Esophagus muscularis mucosa (tissue), 4 donors: ENCODE measurements at regions not wholly inside any gene's neighbourhood (a gene's known extent, or its start where the extent isn't known, plus 50 kb on each side); places are given as distances from the start of the nearest gene placed in this dataset.

Source experiments
- DNase-seq: peaks from one replicate; pipeline ENCODE4 v3.0.0-alpha.2; 2017; ENCODE audit errors: extremely low spot score
- H3K27ac ChIP-seq, 4 donors: fragments of 200-600 bp; sonication (generic); replicated peaks in 1 of 4; 1 replicate in 3 of 4; 2 replicates in 1 of 4; pipeline ENCODE4 v1.5.1; 2016 to 2019; ENCODE audit warnings: mild to moderate bottlenecking in 1 of 4
- H3K27me3 ChIP-seq, 4 donors: fragments of 200-600 bp; sonication (generic); one replicate each; pipeline versions ENCODE4 v1.5.1 to v1.6.0; 2016 to 2019
- H3K36me3 ChIP-seq, 4 donors: fragments of 200-600 bp; sonication (generic); one replicate each; pipeline ENCODE4 v1.5.1; 2016 to 2019
- H3K4me1 ChIP-seq, 4 donors: fragments of 200-600 bp; sonication (generic); one replicate each; pipeline ENCODE4 v1.5.1; 2016 to 2019
- H3K4me3 ChIP-seq, 4 donors: fragments of 200-600 bp; sonication (generic); 1 replicate in 2 of 4; 2 replicates in 2 of 4; pipeline ENCODE4 v1.5.1; 2016 to 2019; ENCODE audit warnings: mild to moderate bottlenecking in 4 of 4, moderate library complexity in 1 of 4
- H3K9me3 ChIP-seq, 4 donors: fragments of 200-600 bp; sonication (generic); 1 replicate in 3 of 4; 2 replicates in 1 of 4; pipeline ENCODE4 v1.5.1; 2016 to 2019
- EP300 ChIP-seq: sonication (generic); formaldehyde crosslinking; IDR thresholded peaks from one replicate; pipeline ENCODE4 v1.6.1; 2017; ENCODE audit warnings: antibody characterized with exemption
- POLR2A ChIP-seq: fragments of 450-650 bp; IDR thresholded peaks from one replicate; pipeline ENCODE4 v1.6.1; 2017; ENCODE audit warnings: antibody characterized with exemption, moderate library complexity, mild to moderate bottlenecking, low read depth
- POLR2AphosphoS5 ChIP-seq, 2 donors: sonication (generic); formaldehyde crosslinking; IDR thresholded peaks; one replicate each; pipeline ENCODE4 v1.6.1; 2017; ENCODE audit warnings: antibody characterized with exemption in 2 of 2
- WGBS: methylation state at CpG from one replicate; pipeline ENCODE4 v1.1.5; 2018; 5-methylcytosine and 5-hydroxymethylcytosine counted together
- intact Hi-C: fragments of 100-400 bp; cut with DNase I; formaldehyde crosslinking; loops from one replicate; pipeline ENCODE4 v1.15.1; 2023
- TF ChIP-seq, protein P1 (sequence below), 3 experiments: fragments of 200-600 bp in 2 of 3; fragments of 450-650 bp in 1 of 3; sonication (generic) in 2 of 3; IDR thresholded peaks; one replicate each; pipeline ENCODE4 v1.5.1; 2017 to 2019; ENCODE audit warnings: antibody characterized with exemption in 3 of 3, mild to moderate bottlenecking in 2 of 3, moderate library complexity in 1 of 3

DNA sequence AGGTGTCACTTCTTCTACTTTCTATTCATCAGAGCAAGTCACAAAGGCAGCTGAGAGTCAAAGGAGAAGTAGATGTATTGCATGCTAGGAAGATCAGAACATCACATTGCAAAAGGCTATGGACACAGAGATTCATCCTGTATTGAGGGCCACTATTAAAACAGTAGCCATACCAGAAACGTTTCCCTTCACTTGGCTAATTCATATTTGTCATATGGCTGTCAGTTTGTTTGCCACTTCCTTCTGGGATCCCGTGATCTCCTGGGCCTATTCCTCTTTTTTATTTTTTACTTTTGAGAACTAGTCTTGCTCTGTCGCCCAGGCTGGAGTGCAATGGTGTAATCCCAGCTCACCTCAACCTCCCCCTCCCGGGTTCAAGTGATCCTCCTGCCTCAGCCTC lies 184.0 kb upstream of the SATB1 start:
- Histone ChIP-seq H3K27me3 (no peaks in the 10 kb centered on the region), H3K27ac (no peak overlapping the region), H3K9me3 (no peaks in the 10 kb centered on the region), H3K4me1 (no peaks in the 10 kb centered on the region), H3K36me3 (no peaks in the 10 kb centered on the region), H3K4me3 (no peak overlapping the region)
- DNase-seq, result no peak
- 62% methylated on average over 4 of the region's 4 CpGs for WGBS
- TF ChIP-seq POLR2AphosphoS5 (IDR thresholded peaks at IDR 0.05) (no peak), POLR2A (no peak), EP300 (no peak)
- TF ChIP-seq, protein P1, sequence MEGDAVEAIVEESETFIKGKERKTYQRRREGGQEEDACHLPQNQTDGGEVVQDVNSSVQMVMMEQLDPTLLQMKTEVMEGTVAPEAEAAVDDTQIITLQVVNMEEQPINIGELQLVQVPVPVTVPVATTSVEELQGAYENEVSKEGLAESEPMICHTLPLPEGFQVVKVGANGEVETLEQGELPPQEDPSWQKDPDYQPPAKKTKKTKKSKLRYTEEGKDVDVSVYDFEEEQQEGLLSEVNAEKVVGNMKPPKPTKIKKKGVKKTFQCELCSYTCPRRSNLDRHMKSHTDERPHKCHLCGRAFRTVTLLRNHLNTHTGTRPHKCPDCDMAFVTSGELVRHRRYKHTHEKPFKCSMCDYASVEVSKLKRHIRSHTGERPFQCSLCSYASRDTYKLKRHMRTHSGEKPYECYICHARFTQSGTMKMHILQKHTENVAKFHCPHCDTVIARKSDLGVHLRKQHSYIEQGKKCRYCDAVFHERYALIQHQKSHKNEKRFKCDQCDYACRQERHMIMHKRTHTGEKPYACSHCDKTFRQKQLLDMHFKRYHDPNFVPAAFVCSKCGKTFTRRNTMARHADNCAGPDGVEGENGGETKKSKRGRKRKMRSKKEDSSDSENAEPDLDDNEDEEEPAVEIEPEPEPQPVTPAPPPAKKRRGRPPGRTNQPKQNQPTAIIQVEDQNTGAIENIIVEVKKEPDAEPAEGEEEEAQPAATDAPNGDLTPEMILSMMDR (IDR thresholded peaks at IDR 0.05), result no peak
- intact Hi-C loops, result no loop called here

DNA sequence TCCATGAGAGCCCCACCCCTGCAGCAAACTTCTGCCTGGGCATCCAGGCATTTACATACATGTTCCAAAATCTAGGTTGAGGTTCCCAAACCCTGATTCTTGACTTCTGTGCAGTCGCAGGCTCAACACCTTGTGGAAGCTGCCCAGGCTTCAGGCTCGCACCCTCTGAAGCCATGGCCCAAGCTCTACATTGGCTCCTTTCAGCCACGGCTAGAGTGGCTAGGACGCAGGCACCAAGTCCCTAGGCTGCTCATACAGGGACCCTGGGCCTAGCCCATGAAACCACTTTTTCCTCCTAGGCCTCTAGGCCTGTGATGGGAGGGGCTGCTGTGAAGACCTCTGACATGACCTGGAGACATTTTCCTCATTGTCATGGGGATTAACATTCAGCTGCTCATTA lies 172.8 kb upstream of the SATB1 start:
- no peaks in the 10 kb centered on the region for H3K36me3 ChIP-seq
- H3K27me3 ChIP-seq, result no peaks in the 10 kb centered on the region
- no peak for DNase-seq
- no peak for TF ChIP-seq POLR2A
- no peak for TF ChIP-seq POLR2AphosphoS5 (IDR thresholded peaks at IDR 0.05)
- TF ChIP-seq, protein P1 (IDR thresholded peaks at IDR 0.05), result no peak
- TF ChIP-seq EP300, result no peak
- no peak overlapping the region for H3K27ac ChIP-seq
- H3K4me1 ChIP-seq, result no peaks in the 10 kb centered on the region
- no CpG with 5 or more reads among the region's 4 CpGs for WGBS
- intact Hi-C loops, result no loop called here
- peaks cover 0 to 6% (median 0%) of the 10 kb centered on the region in 4 donors for H3K9me3 ChIP-seq
- H3K4me3 ChIP-seq, result no peak overlapping the region

DNA sequence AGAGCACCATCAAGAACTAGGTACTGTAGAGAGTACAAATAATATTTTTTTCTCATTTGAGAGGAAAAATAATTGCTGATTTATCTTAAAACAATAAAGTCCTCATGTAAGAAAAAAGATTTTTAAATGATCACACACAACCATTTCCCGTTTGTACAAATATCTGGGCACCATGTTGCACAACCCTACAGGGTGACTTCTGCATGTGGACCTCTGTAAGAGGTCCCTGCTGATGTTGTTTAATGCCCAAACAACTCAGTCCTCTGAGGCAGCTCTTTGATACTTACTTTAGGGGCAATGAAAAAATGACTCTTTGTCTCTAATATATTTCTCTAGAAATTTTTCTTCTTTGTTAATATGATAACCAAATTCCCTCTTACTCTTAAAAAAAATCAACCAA lies 168.1 kb upstream of the SATB1 start:
- no peak overlapping the region for H3K27ac ChIP-seq
- TF ChIP-seq, protein P1 (IDR thresholded peaks at IDR 0.05), result no peak
- no peak for TF ChIP-seq POLR2A
- TF ChIP-seq EP300, result no peak
- no peak for TF ChIP-seq POLR2AphosphoS5 (IDR thresholded peaks at IDR 0.05)
- H3K4me3 ChIP-seq, result no peak overlapping the region
- H3K4me1 ChIP-seq, result no peaks in the 10 kb centered on the region
- H3K27me3 ChIP-seq, result no peaks in the 10 kb centered on the region
- H3K36me3 ChIP-seq, result no peaks in the 10 kb centered on the region
- 48% methylated on average over 1 of the region's 1 CpG for WGBS
- DNase-seq, result no peak
- peaks cover 0 to 6% (median 0%) of the 10 kb centered on the region in 4 donors for H3K9me3 ChIP-seq
- intact Hi-C loops, result no loop called here

DNA sequence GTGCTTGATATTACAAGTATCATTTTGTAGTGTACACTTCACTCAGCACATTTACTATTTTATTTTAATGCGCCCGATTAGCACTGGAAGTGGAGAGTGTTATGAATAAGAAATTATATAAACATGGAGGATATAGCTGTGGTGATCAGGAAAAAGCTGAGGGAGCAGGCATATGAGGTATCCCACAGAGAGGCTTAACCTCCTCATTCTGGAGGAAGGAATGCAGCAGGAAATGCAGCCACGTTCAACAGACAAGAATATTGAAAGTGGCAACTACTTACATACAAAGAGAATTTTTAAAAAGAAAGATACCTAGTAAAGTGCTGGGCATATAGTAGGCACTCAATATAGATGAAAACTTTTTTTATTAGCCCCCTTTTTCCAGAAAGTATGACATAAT lies 166.0 kb upstream of the SATB1 start:
- 35% methylated on average over 3 of the region's 3 CpGs for WGBS
- no peak overlapping the region for H3K27ac ChIP-seq
- intact Hi-C loops, result no loop called here
- no peaks in the 10 kb centered on the region for H3K9me3 ChIP-seq
- H3K36me3 ChIP-seq, result no peaks in the 10 kb centered on the region
- TF ChIP-seq EP300 (no peak), POLR2AphosphoS5 (IDR thresholded peaks at IDR 0.05) (no peak), POLR2A (no peak)
- TF ChIP-seq, protein P1 (IDR thresholded peaks at IDR 0.05), result no peak
- no peaks in the 10 kb centered on the region for H3K4me1 ChIP-seq
- H3K27me3 ChIP-seq, result no peaks in the 10 kb centered on the region
- no peak overlapping the region for H3K4me3 ChIP-seq
- DNase-seq, result no peak

DNA sequence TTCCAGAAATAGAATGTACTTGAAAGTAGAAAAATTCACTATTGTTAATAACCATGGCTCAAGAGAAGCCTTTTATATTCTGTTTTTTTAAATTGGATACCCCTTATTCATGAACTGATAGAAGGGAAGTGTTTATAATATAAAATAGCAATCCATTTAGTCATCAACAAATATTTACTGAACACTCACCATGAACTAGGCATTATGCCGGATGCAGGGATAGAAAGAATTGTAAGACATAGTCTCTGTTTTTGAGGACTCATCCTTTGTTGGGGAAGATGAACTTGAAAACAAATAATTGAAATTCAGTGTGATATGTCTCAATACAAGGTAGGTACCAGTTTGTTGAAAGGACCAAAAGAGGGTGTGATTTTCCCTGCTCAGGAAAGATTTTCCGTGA lies 160.9 kb upstream of the SATB1 start:
- no peaks in the 10 kb centered on the region for H3K4me1 ChIP-seq
- H3K36me3 ChIP-seq, result no peaks in the 10 kb centered on the region
- no peak for DNase-seq
- 78% methylated on average over 2 of the region's 2 CpGs for WGBS
- H3K27ac ChIP-seq, result no peak overlapping the region
- no peak overlapping the region for H3K4me3 ChIP-seq
- H3K27me3 ChIP-seq, result no peaks in the 10 kb centered on the region
- H3K9me3 ChIP-seq, result no peaks in the 10 kb centered on the region
- intact Hi-C loops, result no loop called here
- TF ChIP-seq EP300, result no peak
- TF ChIP-seq, protein P1 (IDR thresholded peaks at IDR 0.05), result no peak
- TF ChIP-seq POLR2AphosphoS5 (IDR thresholded peaks at IDR 0.05), result no peak
- TF ChIP-seq POLR2A, result no peak
